AG08395 (cell line): ENCODE measurements at regions not wholly inside any gene's neighbourhood (a gene's known extent, or its start where the extent isn't known, plus 50 kb on each side); places are given as distances from the start of the nearest gene placed in this dataset.
"Not testable (repeated sequence)": the region's sequence is repeated elsewhere in the genome, so short reads cannot be mapped to it uniquely, and the experiment has no call there.

Experiments
- DNase-seq: peaks from one replicate; pipeline ENCODE4 v3.0.0; 2012; ENCODE audit warnings: mixed read lengths, low spot score

DNA sequence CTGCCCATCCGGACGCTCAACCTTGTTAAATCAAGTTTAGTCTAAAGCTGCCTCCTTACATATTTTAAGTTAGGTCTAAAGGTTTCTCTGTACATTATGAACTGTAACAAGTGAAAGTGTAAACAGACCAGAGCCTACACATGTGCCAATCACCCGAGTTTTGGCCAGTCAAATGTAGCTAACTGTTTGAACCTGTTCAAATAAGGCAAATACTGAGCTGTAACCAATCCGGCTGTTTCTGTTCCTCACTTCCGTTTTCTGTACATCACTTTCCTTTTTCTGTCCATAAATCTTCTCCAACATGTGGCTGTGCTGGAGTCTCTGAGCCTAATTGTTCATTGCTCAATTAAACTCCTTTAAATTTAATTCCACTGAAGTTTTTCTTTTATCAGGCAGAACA lies 113.3 kb upstream of the SHISA3 start:
- DNase-seq: no peak

DNA sequence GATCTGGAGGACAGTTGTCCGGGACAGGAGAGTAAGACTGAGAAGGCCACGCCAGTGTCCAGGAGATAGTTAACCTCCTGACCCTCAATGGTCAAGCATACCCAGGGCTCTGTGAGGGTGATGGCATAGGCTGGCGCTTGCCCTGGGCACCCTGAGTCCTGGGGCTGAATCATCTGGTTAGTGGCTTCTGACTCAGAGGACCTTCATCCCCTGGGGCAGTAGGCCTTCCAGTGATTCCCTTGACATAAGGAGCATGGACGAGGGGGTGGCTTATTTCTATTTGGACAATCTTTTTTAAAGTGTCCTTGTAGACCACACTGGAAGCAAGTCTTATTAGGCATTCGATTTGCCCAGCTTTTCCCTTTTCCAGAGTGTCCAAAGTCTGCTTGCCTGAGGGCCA lies 108.4 kb upstream of the SHISA3 start:
- not testable (repeated sequence) for DNase-seq

DNA sequence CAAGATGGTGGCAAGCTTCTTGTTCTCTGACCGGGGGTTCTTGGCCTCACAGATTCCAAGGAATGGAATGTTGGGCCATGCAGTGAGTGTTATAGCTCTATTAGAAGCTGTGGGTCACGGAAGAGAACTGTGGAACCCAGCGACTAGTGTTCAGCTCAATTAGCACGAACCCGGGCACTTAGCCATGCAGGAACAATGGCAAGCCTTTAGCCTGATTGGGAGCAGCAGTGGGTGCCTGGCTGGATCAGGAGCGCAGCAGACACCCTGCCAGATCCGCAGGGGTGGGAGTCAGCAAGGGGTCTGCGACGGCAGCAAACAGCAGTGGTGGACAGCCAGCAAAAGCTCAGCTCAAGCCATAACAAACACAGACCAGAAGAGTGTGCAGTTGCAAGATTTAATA lies 105.1 kb upstream of the SHISA3 start:
- not testable (repeated sequence) for DNase-seq

DNA sequence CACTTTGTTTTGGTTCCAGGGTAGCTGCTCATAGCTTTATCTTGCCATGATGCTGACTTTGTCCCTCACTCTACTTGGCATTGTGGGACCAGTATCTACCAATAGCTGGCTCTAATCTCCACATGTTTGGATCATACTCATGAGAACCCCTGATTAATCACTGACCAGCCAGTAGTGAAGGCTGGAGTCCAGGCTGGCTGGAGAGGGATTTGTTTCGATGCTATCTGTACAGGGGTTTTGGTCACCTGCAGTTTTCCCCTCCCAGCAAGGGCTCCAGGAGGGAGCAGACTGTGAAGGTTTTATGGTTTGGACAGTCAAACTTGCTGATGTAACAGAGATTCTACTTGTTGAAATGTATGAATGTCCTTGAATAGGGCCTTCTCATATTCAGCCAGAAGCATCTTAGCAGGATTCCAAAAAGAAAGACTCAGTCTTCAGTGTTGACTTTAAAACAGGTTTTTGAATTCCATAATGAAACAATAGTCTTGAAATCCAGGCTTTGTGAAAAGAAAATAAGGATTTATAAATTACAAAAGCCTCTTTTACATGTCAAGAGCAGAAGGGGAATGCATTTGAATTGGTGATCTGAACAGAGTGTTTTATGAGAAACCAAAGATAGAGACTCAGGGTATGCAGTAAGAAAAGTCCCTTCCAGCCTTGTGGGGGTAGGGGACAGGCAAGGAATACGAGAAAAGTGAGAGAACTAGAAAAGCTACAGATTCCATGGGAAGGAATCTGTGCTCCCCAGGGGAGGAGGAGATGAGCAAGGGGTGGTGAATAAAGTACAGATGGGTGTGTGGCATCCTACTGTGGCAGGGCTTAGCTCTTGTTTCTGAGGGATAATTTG lies 103.1 kb upstream of the SHISA3 start:
- DNase-seq: no peak

DNA sequence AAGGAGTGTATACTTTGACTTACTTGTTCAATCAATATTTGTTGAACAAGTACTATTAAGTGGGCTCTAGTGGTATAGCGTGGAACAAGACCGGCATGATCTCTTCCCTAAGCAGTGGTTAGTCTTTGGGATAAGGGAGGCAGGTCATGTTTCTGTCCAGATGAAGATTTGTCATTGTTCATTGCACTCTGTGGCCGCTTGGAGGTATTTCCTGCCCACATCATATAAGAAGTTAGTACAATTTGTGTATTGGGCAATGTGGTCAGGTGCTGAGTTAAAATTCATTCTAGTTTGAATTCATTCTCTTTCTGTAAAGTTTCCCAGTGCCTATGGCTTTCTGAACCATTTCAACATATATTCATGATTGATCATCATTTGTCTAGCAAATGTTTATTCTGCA lies 101.1 kb upstream of the SHISA3 start:
- no peak for DNase-seq

DNA sequence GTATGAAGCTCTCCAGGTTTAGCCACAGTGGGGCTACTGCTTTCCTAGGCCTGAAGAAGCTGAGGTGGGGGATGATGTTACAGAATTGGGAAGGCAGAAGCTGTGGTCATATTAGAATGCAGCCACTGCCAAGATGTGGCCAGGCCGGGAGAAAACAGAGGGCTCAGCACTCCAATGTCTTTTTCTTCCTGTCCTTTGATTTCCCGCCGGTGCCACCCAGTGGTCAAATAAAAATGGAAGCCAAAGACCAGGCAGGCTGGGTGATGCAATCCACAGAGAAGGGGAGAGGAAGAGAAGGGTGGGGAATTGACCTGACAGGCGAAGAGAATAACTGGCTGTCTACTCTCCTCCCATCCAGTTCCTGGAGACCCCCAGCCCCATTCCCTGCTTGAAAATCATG lies 94.9 kb upstream of the SHISA3 start:
- no peak for DNase-seq

DNA sequence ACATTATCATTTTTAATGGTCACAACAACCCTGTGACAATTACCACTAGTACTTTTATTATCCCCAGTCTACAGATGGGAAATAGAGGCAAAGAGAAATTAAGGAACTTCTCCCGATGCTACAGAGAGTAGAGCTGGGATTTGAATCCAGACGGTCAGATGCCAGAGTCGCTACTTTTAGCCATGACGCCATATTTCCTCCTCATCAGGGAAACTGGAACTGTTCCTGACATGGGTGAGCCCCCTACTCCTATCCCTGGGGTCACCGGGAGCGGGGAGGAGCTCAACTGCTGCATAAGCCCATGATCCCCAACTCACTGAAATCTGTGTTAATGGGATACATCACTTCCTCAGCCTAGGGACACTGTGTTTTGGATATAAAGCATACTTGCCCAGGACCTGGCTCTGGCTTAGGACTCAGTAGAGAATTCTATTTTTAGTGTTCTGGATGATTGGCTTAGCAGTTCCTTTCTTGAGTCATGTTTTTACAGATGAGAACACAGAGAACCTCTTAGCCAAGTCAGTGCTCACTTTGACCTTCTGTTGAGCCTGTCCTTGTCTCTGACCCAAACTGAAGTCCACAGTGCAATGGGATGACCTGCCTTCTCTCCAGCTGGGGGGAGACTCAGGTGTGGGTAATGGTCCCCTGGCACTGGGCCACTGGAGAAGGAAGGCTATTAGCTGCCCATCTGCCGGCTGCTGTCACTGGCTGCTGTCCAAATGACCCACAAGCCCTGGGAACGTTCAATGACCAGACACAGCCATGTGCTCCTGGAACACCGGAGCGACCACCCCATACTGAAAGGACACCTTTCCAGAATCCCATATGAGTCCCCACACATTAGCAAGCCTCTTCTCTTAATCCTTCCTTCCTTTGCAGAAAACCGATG lies 90.8 kb upstream of the SHISA3 start:
- DNase-seq: no peak

DNA sequence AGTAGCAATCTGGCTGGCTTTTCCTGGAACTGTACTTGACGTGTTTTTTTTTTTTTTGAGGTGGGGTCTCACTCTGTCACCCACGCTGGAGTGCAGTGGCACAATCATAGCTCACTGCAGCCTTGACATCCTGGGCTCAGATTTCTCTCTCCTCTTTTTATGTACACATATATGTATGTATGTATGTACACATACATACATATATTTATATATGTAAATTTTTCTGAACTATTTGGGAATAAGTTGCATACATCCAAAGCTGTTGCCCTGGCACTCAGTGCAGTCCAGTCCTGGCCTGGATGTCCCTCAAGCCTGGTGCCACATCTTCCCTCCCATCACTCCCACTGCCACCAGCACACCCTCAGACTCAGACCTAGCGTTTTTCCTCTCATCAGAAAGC lies 89.0 kb upstream of the SHISA3 start:
- DNase-seq: no peak

DNA sequence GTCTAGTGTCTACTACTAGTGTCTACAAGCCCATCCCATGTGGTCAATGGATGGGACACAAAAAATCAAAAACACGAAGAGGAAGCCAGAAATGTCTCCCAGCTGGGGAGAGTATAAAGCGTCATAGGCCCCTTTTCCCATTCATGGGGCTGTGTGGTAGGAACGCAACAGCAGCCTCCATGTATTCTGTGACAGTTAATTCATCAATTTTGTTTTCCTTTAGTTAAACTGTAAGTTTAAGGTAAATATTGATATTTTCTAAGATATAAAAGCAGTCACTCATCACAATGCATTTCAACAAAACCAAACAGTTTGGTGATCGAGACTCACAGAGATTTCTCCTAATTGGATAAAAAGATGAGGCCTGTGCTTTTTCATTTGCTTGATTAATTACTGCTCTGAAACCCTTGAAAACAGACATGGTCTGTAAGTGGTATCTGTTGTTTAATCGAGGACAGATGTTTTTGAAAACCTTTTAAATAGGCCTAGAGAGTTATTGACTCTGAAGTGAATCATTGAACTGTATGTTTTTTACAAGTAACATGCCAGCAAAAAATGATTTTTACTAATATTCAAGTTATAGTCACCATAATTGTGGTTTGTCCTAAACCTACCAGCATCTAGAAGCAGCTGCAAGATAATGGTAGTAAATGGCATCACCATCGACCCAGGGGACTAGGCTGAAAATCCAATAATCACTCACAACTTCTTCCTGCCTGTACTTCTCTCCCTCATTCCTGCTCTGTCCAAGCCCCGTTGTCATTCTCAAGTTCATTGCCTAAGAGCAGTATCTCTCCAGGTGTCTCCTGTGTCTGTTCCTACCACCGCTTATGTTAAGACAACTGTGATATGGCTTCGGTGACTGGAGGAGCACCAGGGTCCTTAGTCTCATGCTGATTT lies 87.7 kb upstream of the SHISA3 start:
- DNase-seq: no peak

DNA sequence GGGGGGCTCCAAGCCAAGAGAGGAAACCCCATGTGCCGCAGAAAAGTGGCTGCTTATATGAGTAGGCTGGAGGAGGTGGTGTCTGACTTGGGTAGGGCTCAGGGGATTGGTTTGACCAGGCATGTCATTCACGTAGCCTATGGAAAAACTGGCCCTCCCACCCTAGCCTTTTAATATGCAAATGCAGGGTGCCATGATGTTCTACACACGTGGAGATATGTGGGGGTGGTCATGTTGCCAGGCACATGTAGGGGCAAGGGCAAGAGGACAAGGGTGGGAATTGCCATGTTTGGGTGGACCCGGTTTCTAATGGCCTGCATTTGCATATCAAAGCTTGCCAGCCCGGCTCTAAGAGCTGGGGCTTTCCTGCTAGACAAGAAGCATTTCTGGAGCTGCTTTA lies 86.9 kb upstream of the SHISA3 start:
- no peak for DNase-seq

DNA sequence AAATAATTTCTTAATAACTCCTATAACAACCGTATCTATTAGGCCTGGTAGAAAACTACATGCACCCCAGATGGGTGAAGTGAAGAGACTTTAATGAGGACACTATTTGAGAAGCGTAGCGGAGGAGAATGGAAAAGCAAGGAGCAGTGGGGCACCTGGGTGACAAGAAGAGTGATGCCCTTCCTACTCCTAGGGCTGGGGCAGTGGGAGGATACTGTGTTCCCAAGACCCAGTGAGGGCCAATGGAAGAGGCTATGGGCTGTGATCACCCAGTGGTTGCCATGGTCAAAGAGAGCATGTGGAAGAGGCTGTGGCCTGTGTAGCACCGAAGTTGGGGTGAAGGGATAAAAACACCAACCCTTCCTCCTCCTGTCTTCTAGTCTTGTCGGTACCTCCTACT lies 86.5 kb upstream of the SHISA3 start:
- no peak for DNase-seq

DNA sequence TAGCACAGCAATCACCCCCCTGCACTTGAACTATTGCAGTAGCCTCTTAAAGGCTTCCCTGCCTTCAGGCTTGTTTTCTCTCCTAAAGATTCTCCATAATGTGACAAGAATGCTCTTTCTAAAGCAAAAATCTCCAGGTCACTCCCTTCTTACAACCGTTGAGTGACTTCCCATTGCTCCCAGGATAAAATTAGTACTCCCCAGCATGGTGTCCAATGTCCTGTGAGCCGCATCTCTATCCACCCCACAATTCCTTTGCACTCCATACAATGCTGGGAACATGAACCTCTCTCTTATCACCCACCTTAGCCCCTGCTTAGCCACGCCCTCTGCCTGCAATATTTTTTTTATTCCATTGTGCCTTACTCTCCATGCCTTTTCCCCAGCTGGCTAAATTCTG lies 85.7 kb upstream of the SHISA3 start:
- DNase-seq: no peak

DNA sequence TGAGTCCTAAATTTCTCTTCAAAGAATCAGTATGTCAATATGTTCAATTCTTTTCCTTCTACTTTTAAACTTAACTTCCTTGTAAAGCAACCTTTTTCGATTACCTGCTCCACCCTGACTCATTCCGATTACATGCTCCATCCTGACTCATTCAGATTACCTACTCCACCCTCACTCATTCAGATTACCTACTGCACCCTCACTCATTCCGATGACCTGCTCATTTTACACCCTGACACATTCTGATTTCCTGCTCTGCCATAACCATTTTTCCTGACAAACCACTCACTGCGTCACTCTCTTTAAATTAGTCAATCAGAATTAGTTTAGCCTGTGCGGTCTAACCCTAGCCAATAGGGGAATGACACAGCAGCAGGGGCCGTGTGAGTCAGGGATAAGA lies 83.9 kb upstream of the SHISA3 start:
- DNase-seq: not testable (repeated sequence)

DNA sequence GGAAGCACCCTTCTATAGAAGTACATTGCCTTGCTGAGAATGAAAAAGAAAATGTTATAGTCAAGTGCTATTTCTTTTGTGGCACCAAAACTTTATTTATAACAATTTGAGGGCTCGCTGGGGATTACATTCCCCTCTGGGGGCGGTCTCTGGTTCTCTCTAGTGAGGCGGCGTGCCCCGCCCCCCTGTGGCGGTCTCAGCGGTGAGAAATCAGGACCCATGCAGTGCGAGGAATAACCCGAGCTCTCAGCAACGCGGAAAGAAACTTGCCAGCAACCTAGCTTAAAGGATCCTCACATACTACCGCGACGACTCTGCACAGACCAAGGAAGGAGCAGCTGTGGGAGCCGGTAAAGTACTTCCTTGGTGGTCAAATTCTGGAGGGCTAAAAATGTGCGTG lies 83.4 kb upstream of the SHISA3 start:
- no peak for DNase-seq

DNA sequence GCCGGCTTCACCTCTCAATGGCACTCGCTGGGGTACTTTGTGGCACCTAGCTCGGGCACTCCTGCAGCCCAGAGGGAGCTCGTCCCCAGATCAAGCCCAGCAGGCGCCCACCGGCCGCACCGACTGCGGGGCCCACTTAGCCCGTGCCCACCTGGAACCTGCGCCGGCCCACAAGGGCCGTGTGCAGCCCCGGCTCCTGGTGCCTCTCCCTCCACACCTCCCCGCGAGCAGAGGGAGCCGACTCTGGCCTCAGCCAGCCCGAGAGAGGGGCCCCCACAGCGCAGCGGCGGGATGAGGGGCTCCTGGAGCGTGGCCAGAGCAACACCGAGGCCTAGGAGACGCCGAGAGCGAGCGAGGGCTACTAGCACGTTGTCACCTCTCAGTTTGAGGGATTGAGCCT lies 82.1 kb upstream of the SHISA3 start:
- no peak for DNase-seq

DNA sequence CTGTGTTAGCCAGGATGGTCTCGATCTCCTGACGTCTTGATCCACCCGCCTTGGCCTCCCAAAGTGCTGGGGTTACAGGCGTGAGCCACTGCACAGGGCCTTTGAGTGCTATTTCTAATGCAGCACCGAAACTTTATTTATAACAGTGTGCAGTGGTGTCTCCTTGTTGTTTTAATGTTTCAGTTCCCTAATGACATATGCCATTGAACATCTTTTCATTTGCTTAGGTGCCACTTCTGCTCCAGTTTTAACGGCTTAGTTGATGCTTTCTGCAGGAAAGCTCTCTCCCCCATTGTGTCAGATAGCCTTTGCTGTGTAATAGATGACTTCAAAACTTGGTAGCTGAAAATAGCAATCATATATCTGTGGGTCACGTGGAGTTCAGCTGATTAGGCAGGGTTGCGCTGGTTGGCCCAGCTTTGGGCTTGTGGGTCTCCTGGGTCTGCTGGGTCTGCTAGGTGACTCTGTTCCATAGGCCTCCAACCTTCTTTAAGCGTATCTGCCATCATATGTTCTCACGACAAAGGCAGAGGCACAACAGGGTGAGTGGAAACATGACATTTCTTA lies 76.4 kb upstream of the SHISA3 start:
- no peak for DNase-seq

DNA sequence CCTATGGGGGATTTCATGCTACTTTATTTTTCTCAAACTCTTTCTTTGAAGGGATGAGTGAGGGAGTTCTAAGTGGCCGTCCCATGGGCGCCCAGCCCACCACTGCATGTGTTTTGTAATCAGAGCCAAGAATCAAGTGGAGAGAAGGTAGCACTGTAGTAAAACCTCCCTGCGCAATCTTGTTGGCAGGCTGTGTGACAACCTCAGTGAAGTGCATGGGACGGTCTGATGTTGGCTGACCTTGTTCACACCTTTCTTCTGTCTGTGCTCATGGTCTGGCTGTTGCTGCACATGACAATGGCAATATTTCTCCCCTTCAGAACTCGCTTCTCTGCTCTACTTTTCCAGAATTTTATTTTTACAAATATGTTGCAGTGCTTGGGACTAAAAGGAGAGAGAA lies 71.2 kb upstream of the SHISA3 start:
- no peak for DNase-seq

DNA sequence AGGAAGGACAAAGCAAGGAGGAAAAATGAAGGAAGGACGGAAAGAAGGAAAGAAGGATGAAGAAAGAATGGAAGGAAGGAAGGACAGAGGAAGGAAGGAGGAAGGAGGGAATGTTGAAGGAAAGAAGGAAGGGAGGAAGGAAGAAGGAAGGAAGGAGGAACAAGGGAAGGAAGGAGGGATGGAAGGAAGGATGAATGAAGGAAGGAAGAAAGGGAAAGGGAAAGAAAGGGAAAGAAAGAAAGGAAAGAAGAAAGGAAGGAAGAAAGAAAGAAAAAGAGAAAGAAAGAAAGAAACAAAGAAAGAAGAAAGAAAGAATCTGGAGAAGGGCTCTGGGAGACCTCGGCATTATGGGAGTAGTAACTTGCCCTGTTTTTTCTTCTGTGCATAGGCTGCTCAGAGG lies 70.8 kb upstream of the SHISA3 start:
- DNase-seq: no peak

DNA sequence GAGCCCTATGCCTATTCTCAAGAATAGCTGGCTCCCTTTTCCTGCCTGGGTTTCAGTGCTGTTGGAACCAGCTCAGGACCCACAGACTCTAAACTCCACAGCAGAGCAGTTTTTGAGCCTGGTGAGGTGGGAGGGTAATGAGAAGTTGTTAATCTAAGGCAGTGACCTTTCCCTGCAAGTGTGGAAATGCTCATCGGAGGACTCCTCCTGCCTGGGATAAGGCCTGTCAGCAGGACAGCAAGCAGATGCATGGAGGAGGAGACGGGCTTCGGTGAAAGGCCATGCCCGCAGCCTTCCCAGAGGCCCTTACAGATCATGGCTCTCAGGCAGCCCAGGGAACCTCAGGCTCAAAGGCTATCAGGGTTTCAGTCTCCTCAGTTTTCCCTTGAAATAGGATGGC lies 70.0 kb upstream of the SHISA3 start:
- no peak for DNase-seq

DNA sequence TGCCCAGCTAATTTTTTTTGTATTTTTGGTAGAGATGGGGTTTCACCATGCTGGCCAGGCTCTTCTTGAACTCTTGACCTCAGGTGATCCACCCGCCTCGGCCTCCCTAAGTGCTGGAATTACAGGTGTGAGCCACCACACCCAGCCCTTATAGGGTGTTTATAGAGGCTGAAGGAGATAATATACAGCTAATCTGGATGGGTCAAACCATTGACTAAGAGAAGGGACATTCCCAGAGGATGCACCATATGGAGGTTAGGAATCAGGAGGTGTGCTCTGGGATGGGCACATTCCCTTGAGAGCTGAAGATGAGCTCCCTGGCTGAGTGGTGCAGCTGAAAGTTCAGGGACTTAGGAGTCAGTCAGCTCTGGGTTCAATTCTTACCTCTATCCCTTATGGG lies 68.3 kb upstream of the SHISA3 start:
- DNase-seq: no peak

DNA sequence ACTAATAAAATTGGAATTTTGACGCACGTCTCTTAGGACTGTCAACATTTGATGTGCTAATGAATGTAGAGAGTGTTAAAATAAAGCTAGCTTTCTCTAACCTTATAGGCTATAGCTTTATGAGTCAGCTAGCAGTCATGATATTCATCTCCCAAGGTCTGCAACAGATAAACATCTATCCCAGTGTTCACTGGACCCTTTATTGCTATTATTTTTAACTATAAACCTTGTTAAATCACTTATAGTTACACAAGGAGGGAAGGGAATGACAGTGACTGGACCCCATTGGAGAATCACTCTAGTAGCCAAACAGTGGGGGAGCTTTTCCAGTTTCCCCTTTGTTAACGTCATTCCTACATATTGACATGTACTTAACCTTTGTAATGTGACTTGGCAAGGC lies 67.9 kb upstream of the SHISA3 start:
- DNase-seq: no peak

DNA sequence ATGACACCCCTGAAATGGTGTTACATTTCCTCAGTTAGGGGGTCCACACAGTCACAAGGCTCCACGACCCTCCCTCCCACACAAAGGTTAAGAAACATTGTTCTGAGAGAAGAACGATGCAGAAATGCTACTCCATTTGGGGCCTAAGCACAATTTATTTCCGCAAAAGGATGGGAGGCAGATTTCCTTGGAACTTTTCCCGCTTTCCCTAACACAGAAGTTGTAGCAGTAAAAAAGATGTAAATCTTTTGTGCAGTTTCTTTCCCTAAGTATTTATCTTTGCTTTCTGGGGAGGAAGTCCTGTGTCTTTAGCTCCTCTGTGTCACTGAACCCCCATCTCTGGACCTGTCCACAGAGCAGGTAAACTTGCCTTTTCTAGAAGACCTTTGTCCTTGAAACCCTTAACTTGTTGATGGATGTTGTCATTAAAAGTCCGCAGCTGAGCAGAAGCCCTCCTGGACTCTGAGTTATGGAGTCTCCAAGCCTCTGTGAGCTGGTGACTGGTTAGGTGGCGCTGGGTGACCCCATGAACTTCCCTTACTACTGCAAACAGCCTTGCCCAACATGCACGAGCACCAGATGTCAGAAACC lies 67.2 kb upstream of the SHISA3 start:
- DNase-seq: no peak
